A673 (cell line): ENCODE measurements at regions not wholly inside any gene's neighbourhood (a gene's known extent, or its start where the extent isn't known, plus 50 kb on each side); places are given as distances from the start of the nearest gene placed in this dataset.

ENCODE experiments used
- BruUV-seq: library from RNA; stranded (reverse); fragments of 400-500 nt; replicated peaks from 2 replicates; lab custom pipeline; 2021; lab: Mats Ljungman, UMichigan
- CTCF ChIA-PET: fragments of 300-600 bp; sonication (Branson Sonifier 250); formaldehyde crosslinking; loops from one replicate; lab custom pipeline; 2022; ENCODE audit warnings: antibody characterized with exemption; lab: Charles Lee
- POLR2A ChIA-PET: fragments of 300-600 bp; sonication (Branson Sonifier 250); formaldehyde crosslinking; loops from one replicate; lab custom pipeline; 2022; ENCODE audit warnings: antibody characterized with exemption; ENCODE audit not compliant: low non-redundant PET; lab: Charles Lee
- DNase-seq: peaks from one replicate; pipeline ENCODE4 v3.0.0-alpha.2; 2015; ENCODE audit warnings: low spot score
- H3K27ac ChIP-seq: fragments of 200-600 bp; sonication (generic); 2 replicates; pipeline ENCODE4 v1.5.1; 2016; ENCODE audit warnings: mixed run types, low read depth, mild to moderate bottlenecking, mixed read lengths, antibody characterized with exemption, low read length; ENCODE audit not compliant: poor library complexity, severe bottlenecking
- H3K27me3 ChIP-seq: fragments of 200-600 bp; sonication (generic); replicated peaks from 2 replicates; pipeline ENCODE4 v1.6.1; 2017; ENCODE audit warnings: mixed run types, low read depth, mild to moderate bottlenecking, mixed read lengths, antibody characterized with exemption, low read length; ENCODE audit not compliant: insufficient read depth, poor library complexity
- H3K36me3 ChIP-seq: fragments of 200-600 bp; sonication (generic); 2 replicates; pipeline ENCODE4 v1.6.1; 2016; ENCODE audit warnings: mixed run types, mild to moderate bottlenecking, mixed read lengths, antibody characterized with exemption, low read length; ENCODE audit not compliant: insufficient read depth, poor library complexity, severe bottlenecking
- H3K4me1 ChIP-seq: fragments of 200-600 bp; sonication (generic); 2 replicates; pipeline ENCODE4 v1.6.1; 2017; ENCODE audit warnings: mixed run types, mild to moderate bottlenecking, mixed read lengths, antibody characterized with exemption, low read length; ENCODE audit not compliant: insufficient read depth, poor library complexity, severe bottlenecking
- H3K4me3 ChIP-seq: fragments of 200-600 bp; sonication (generic); 2 replicates; pipeline ENCODE4 v1.5.1; 2016; ENCODE audit warnings: low read depth, mixed run types, mild to moderate bottlenecking, mixed read lengths, low read length; ENCODE audit not compliant: poor library complexity, severe bottlenecking
- H3K9me3 ChIP-seq: fragments of 200-600 bp; sonication (generic); 2 replicates; pipeline ENCODE4 v1.6.1; 2016; ENCODE audit warnings: mixed run types, low read depth, mild to moderate bottlenecking, mixed read lengths, antibody characterized with exemption, low read length; ENCODE audit not compliant: poor library complexity, severe bottlenecking
- CTCF ChIP-seq: fragments of 300-800, 200-600 bp; sonication (generic); conservative IDR thresholded peaks from 2 replicates; pipeline ENCODE4 v1.5.1; 2017; ENCODE audit warnings: low read depth, mild to moderate bottlenecking, antibody characterized with exemption, low read length, moderate library complexity, mixed read lengths
- EZH2 ChIP-seq: fragments of 200-600 bp; sonication (generic); IDR thresholded peaks from 2 replicates; pipeline ENCODE4 v1.6.1; 2017; ENCODE audit warnings: borderline replicate concordance, low read depth, mild to moderate bottlenecking, mixed read lengths, antibody characterized with exemption, low read length; ENCODE audit not compliant: poor library complexity, severe bottlenecking
- intact Hi-C: fragments of 100-400 bp; cut with micrococcal nuclease; formaldehyde crosslinking; loops from one replicate; pipeline ENCODE4 v1.10.0; 2022; ENCODE audit not compliant: unreplicated experiment

- TF ChIP-seq EZH2 (no peak), CTCF (no peak)
- Histone ChIP-seq H3K27ac (no peak overlapping the region), H3K4me3 (no peak overlapping the region), H3K27me3 (peaks cover 18% of the 10 kb centered on the region), H3K36me3 (no peaks in the 10 kb centered on the region), H3K4me1 (no peaks in the 10 kb centered on the region), H3K9me3 (no peaks in the 10 kb centered on the region)
- BruUV-seq = no TSS peak
- no peak for DNase-seq
- ChIA-PET CTCF (no interaction called here), POLR2A (no interaction called here)
- intact Hi-C loops = no loop called here
These were observed 86.4 kb downstream of the CBLN1 start for GRCh38 chr16:49195237-49195548.

GRCh38 chr16:49194537-49195236 is 87.0 kb downstream of the CBLN1 start:
- H3K27me3 ChIP-seq = peaks cover 18% of the 10 kb centered on the region
- no peaks in the 10 kb centered on the region for H3K4me1 ChIP-seq
- intact Hi-C loops = no loop called here
- H3K27ac ChIP-seq = no peak overlapping the region
- DNase-seq = no peak
- no TSS peak for BruUV-seq
- no peaks in the 10 kb centered on the region for H3K36me3 ChIP-seq
- no peak for TF ChIP-seq CTCF
- no peak for TF ChIP-seq EZH2
- no peak overlapping the region for H3K4me3 ChIP-seq
- ChIA-PET CTCF (no interaction called here), POLR2A (no interaction called here)
- no peaks in the 10 kb centered on the region for H3K9me3 ChIP-seq

GRCh38 chr16:49193596-49193995 is 88.0 kb downstream of the CBLN1 start:
- Histone ChIP-seq H3K4me3 (no peak overlapping the region), H3K4me1 (no peaks in the 10 kb centered on the region), H3K36me3 (no peaks in the 10 kb centered on the region), H3K27ac (no peak overlapping the region), H3K9me3 (no peaks in the 10 kb centered on the region), H3K27me3 (peaks cover 18% of the 10 kb centered on the region)
- intact Hi-C loops = no loop called here
- ChIA-PET POLR2A (no interaction called here), CTCF (no interaction called here)
- no peak for DNase-seq
- TF ChIP-seq EZH2 = no peak
- no peak for TF ChIP-seq CTCF
- no TSS peak for BruUV-seq
